ENCODE measurements at regions not wholly inside any gene's neighbourhood (a gene's known extent, or its start where the extent isn't known, plus 50 kb on each side); places are given as distances from the start of the nearest gene placed in this dataset.

- TF ChIP-seq EP300 (IDR thresholded peaks at IDR 0.05; ENCODE audit: low read depth) (no peak), CTCF (IDR thresholded peaks at IDR 0.05) (no peak)
These were observed 86.4 kb downstream of the BMP15 start for GRCh38 chrX:50996930-50997329.
